ENCODE measurements at regions not wholly inside any gene's neighbourhood (a gene's known extent, or its start where the extent isn't known, plus 50 kb on each side); places are given as distances from the start of the nearest gene placed in this dataset.
"Not testable (repeated sequence)": the region's sequence is repeated elsewhere in the genome, so short reads cannot be mapped to it uniquely, and the experiment has no call there.

- TF ChIP-seq CTCF, POLR2A (IDR thresholded peaks at IDR 0.05): not testable (repeated sequence)
These were observed 137.0 kb downstream of the USP46 start for GRCh38 chr4:52522093-52522492.
